GM19468 (cell line): ENCODE measurements at regions not wholly inside any gene's neighbourhood (a gene's known extent, or its start where the extent isn't known, plus 50 kb on each side); places are given as distances from the start of the nearest gene placed in this dataset.

ENCODE experiments used
- ATAC-seq: cut with Tn5 transposase; IDR thresholded peaks from one replicate; pipeline ENCODE4 v1.9.1; 2021; ENCODE audit warnings: mild to moderate bottlenecking, moderate library complexity, moderate number of reproducible peaks; ENCODE audit not compliant: unreplicated experiment; ENCODE audit errors: extremely low read depth

DNA sequence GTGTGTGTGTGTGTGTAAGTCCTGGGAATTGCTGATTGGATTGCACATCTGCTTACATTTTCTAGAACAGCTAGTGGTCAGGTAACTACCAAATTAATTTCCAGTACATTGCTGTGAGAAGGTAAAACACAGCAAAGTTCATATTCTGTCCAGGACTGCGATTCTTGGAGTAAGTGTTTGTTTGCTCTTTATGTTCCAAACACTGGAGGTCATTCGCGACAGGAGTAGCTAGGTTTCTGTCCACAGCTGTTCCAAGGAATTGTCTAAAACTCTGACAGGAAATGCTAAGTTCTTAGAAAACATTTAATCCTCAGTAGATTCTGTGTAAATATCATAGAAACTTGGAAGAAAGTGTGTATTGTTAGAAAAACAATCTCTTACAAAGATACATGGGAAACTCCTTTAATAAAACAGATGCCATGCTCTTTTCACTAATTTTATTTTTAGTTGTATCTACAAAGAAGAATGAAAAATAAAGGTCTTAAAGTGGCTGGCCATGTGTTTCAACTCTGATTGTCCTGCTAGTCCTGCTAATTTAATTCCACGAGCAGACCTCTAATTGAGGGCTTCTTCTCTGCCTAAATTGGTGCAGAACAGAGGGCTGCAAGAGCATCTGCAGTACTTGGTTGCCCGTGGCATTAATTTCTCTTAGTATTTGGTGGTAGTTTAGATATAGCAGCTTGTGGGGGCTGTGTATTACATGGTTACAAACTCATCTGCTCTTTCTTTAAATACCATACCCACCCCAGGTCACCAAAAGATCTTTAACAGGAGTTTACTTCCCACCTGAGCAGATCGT, 464.5 kb downstream of the RASEF start:
- ATAC-seq = no peak

DNA sequence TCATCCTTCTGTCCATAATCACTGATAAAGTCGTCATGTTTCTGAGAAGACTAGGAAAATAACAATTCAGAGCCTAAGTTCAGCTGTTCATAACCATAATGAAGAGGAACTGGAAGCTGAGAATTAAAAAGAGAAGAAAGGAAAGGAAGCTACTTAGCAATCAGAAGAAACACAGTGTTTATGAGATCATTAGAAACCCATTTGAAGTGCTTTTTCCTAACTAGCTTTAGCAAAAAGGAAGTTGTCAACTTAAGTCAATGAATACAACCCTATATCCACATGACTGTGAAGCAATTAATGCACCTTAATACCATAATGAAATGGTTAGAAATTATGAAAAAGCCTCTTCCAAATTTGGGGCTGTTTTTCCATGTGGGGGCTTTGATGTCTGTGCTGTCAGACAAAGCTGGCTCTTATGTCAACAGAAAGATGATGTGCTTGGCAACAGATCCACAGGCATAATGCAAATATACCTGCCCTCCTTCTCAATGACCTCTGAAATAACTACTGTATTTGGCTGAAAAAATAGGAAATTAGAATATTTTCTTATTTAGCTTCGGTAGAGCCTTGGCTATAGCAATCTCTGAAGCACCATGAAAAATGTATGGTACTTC, 463.5 kb downstream of the RASEF start:
- no peak for ATAC-seq

DNA sequence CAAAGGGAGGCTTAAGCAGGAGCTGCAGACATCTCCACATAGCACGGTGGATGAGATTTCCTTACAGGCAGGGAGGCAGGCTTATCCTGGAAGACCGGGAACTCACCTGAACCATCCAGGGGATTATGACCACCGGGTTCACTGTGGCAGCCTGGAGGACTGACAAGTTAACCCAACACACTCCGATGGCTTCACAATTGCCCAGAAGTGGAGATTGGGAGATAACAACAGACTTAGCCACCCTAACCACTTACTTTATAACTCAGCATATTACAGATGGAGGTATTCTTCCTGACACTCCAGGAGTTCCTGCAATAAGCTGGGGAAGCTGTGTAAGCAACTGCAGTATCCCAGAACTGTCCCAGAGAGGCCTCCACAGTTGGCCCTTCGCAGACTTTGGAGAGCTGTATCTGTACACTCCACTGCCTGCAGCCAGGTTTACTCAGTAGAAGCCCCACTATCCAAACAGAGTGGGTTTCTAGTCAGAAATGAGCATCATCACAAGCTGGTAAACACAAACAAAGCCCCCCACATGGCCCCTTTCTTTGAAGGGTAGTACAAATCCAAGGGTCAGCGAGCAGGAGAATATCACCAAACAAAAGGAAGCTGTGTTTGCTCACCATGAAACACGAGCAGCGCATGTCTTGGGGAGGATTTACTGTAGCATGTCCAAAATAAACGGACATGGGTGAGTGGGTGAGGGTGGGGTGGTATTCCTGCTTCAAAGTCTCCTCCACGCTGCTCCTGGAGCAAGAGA, 462.2 kb downstream of the RASEF start:
- no peak for ATAC-seq

GRCh38 chr9:82601293-82601771, 461.6 kb downstream of the RASEF start:
- no peak for ATAC-seq

DNA sequence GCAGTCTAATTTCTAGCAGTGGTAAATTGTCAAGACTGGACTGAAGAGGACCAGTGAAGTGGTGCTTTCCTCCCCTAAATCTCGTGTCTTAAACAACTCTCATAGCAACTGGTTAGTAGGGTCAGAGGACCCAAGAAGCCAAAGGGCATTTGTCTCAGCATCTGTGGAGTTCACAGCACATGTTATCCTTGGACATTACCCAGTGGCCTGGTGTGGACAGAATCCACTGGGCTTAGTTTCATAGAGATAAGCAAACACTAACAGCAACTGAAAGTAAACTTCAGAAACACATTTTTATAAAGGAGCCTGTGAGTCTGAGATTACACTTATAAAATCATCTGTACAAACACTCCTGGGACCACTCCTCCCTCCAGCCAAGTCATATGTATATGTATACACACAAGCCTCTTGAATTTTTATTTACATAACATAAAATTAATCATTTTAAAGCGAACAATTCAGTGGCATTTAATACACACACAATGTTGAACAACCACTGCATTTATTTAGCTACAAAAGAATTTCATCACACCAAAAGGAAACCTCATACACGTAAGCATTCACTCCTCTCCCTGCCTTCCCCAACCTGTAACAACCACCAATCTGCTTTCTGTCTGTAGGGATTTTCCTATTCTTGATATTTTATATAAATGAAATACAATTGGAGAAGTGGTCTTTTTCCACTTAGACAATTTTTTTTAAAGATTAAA, 457.8 kb downstream of the RASEF start:
- no peak for ATAC-seq

GRCh38 chr9:82605657-82606031, 457.3 kb downstream of the RASEF start:
- no peak for ATAC-seq

DNA sequence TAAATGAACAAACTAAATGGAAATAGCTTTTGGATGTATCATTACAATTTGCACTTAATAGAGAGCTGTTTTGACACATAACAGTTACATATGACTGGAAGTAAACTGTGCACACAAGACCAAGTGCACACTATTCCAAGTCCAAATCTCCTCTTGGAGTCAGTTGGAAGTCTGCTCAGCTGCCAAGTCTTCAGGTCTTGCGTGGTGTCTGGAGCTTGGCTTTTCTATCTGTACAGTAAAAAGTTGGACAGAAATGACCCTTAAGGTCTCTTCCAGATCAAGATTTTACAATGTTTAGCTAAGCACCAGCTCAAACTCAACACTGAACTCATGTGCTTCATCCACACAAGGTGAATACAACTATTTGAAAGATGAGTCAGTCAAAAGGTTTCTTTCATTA, 456.9 kb downstream of the RASEF start:
- ATAC-seq = no peak

GRCh38 chr9:82606492-82607382, 456.2 kb downstream of the RASEF start:
- no peak for ATAC-seq

DNA sequence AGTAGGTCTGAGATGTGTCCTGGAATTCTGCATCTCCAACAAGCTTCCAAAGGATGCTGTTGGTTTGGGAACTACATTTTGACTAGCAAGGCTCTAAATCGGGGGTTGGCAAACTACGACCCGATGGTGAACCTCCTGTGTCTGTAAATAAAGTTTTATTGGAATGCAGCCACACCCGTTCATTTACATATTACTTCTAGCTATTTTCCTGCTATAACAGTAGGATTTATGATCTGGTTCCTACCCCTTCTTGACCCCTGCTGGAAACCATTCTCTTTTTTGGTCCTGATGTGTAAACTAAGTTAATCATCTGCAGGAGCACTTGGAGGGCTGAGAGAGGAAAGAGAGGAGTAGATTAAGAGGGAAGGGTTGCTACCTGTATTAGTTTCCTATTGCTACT, 454.5 kb downstream of the RASEF start:
- ATAC-seq = no peak

DNA sequence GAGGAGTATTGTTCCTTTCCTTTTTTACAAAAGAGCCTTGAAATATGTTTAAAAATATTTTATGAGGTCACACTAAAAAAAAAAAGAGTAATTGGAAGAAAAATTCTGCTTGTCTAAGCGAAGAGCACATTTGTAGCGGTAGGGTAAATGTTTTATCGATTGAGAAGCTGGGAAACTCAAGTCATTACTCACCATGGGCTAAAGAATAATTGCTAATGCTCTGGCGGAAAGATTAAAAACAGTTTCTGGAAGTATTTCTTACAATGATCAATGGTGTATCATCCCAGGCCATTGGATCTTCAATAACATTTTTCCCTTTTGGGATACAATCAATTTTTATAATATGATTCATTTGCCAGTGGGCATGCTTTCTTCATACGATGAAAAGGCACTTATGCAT, 450.0 kb downstream of the RASEF start:
- ATAC-seq = no peak

- no peak for ATAC-seq
Observed at GRCh38 chr9:82613498-82613897, 449.4 kb downstream of the RASEF start.

- no peak for ATAC-seq
Observed at GRCh38 chr9:82616545-82616944, 446.4 kb downstream of the RASEF start.

GRCh38 chr9:82621447-82621846, 441.5 kb downstream of the RASEF start:
- no peak for ATAC-seq

DNA sequence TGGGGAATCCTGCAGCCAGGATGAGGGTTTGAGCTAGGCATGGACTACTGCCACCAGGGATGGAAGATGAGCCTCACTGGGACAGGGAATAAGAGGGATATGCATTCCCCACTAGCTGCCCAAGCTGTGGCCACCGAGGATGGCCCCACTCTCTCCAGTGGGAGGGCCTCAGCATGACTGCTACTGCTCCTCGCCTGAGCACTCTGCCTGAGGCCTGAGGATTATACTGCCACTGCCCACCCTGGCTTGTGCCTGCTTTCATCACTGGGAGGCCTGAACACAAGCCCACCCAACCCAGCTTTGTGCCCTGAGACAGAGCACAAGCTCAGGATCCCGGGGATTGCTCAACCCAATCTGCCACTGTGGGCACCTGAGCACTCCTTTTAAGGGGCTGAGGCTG, 425.6 kb downstream of the RASEF start:
- ATAC-seq = no peak

DNA sequence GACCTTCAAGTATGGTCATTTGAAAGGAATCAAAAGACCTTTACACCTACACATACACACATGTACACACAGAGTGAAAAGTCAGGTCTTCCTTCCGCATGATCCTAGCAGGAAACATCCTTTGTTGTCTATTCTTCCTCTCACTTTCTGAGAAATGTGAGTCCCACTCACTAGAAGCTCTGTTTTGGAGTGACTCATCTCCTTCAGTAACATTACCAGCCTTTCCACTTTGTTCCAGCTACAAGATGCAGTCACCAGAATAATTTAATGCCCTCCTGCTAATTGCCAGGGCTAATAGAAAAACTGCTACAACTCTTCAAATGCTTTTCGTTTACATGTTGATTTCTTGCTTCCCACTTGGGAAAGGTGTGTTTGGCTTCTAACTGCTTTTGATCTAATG, 417.3 kb downstream of the RASEF start:
- no peak for ATAC-seq

DNA sequence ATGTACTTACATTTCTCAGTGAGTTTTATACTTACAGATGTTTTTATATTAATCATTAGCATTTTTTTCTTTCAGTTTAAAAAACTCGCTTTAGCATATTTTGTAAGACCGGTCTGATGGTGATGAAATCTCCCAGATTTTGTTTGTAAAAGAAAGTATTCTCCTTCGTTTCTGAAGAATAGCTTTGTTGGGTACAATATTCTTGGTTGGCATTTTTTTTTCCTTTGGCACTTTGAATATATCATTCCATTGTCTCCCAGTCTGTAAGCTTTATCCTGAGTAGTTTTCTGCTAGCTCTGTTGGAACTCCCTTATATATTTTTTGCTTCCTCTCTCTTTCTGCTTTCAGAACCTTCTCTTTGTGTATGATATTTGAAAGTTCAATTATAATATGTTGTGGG, 412.6 kb downstream of the RASEF start:
- no peak for ATAC-seq

GRCh38 chr9:82651474-82651873, 411.5 kb downstream of the RASEF start:
- ATAC-seq = no peak

DNA sequence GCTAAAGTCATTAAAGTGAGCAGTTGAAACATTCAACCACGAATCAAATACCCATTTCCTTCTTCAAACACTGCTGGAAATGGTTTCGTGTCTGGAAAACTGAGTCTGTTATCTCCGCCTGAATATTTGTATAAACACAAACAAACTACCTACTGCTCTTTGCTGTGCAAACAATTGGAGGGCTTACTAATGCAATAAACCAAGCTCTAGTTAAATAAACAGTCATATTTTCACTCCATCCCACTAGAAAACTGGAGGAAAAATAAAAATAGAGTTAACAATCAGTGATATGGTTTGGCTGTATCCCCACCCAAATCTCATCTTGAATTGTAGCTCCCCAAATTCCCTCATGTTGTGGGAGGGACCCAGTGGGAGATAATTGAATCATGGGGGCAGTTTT, 397.6 kb downstream of the RASEF start:
- ATAC-seq = no peak

DNA sequence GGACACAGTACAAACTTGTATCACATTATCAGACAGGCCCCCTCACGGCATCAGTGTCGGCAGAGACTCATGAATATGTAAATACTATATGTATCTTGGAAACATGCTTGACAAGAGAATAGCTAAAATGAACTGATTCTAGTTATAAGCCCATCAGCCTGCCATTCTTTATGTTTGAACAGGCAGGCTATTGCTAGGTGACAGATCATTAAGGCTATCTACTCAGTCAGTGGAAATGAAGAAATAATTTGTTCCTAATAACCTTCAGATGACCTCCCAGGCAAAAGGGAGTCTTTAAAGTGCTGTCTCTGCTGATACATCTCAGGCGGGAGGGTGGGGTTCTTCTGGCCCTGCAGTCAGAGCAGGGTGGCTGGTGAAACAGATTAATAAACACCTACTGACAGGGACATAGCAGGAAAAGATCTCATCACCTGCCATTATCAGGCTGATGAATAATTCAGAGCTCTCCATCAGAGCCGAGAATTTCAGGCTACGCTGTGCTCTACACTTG, 394.2 kb downstream of the RASEF start:
- no peak for ATAC-seq
